KMS-11 (cell line): ENCODE measurements at regions not wholly inside any gene's neighbourhood (a gene's known extent, or its start where the extent isn't known, plus 50 kb on each side); places are given as distances from the start of the nearest gene placed in this dataset.
"Not testable (repeated sequence)": the region's sequence is repeated elsewhere in the genome, so short reads cannot be mapped to it uniquely, and the experiment has no call there.

Experiments used
- H2AFZ ChIP-seq: fragments of 200-600 bp; sonication (generic); 2 replicates; pipeline ENCODE4 v1.6.1; 2016; ENCODE audit warnings: antibody characterized with exemption, mixed run types, low read depth
- H3K27ac ChIP-seq: fragments of 200-600 bp; sonication (generic); 2 replicates; pipeline ENCODE4 v1.6.1; 2016; ENCODE audit warnings: mild to moderate bottlenecking, mixed run types
- H3K27me3 ChIP-seq: fragments of 200-600 bp; sonication (generic); 2 replicates; pipeline ENCODE4 v1.6.1; 2017; ENCODE audit warnings: mild to moderate bottlenecking, low read depth, mixed run types, moderate library complexity; ENCODE audit not compliant: insufficient read depth
- H3K36me3 ChIP-seq: fragments of 200-600 bp; sonication (generic); 2 replicates; pipeline ENCODE4 v1.6.1; 2017; ENCODE audit warnings: mild to moderate bottlenecking, mixed run types; ENCODE audit not compliant: insufficient read depth
- H3K4me1 ChIP-seq: fragments of 200-600 bp; sonication (generic); 2 replicates; pipeline ENCODE4 v1.6.1; 2016; ENCODE audit warnings: mild to moderate bottlenecking, low read depth, mixed run types; ENCODE audit not compliant: poor library complexity, severe bottlenecking
- H3K4me2 ChIP-seq: fragments of 200-600 bp; sonication (generic); 2 replicates; pipeline ENCODE4 v1.7.0; 2016; ENCODE audit warnings: mild to moderate bottlenecking, mixed run types
- H3K4me3 ChIP-seq: fragments of 200-600 bp; sonication (generic); IDR thresholded peaks from 2 replicates; pipeline ENCODE4 v1.6.1; 2017; ENCODE audit warnings: low read depth, low read length, mixed read lengths; ENCODE audit not compliant: insufficient read depth
- H3K79me2 ChIP-seq: fragments of 200-600 bp; sonication (generic); 2 replicates; pipeline ENCODE4 v1.6.1; 2016; ENCODE audit warnings: low read depth, mixed run types; ENCODE audit not compliant: insufficient read depth
- H3K9ac ChIP-seq: fragments of 200-600 bp; sonication (generic); 2 replicates; pipeline ENCODE4 v1.6.1; 2016; ENCODE audit warnings: mild to moderate bottlenecking, mixed run types
- H4K20me1 ChIP-seq: fragments of 200-600 bp; sonication (generic); 2 replicates; pipeline ENCODE4 v1.6.1; 2016; ENCODE audit warnings: mild to moderate bottlenecking, mixed run types; ENCODE audit not compliant: insufficient read depth
- TF ChIP-seq, protein P1 (sequence below): fragments of 200-600 bp; sonication (generic); conservative IDR thresholded peaks from 2 replicates; pipeline ENCODE4 v1.6.1; 2017; ENCODE audit warnings: low read depth, mild to moderate bottlenecking, antibody characterized with exemption, low read length, moderate library complexity, mixed read lengths

DNA sequence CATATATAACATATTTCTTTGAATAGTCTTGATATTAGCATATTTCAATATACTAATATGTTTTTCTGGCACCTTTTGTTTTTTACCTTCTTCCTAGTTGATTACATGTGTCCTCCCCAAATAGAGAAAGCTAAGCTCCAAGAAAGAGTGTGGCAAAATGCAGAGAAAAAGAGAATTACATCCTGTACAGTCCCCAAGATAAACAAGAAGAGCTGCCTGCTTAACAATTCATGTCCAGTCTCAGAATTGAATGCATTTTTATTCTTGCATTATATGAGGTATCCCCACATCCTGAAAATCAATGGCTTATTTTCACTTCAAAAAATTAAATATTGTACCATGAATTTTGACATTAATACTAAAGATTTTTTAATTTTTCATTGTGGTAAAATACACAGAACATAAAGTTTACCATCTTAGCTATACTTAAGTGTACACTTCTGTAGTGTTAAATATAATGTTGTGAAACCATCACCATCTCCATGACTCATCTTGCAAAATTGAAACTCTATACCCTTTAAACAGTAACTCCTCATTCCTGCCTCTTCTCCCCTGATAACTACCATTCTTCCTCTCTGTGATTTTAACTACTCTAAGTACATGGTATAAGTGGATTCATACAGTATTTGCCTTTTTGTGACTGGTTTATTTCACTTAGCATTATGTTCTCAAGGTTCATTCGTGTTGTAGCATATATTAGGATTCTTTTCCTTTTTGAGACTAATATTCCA is 490.3 kb downstream of the COL12A1 start:
- no peaks in the 10 kb centered on the region for H3K27me3 ChIP-seq
- H3K4me3 ChIP-seq = no peak overlapping the region
- H3K36me3 ChIP-seq = no peaks in the 10 kb centered on the region
- H3K27ac ChIP-seq = no peak overlapping the region
- H2AFZ ChIP-seq = no peak overlapping the region
- no peak overlapping the region for H3K9ac ChIP-seq
- H3K79me2 ChIP-seq = no peaks in the 10 kb centered on the region
- H4K20me1 ChIP-seq = no peaks in the 10 kb centered on the region
- no peaks in the 10 kb centered on the region for H3K4me1 ChIP-seq
- TF ChIP-seq, protein P1, sequence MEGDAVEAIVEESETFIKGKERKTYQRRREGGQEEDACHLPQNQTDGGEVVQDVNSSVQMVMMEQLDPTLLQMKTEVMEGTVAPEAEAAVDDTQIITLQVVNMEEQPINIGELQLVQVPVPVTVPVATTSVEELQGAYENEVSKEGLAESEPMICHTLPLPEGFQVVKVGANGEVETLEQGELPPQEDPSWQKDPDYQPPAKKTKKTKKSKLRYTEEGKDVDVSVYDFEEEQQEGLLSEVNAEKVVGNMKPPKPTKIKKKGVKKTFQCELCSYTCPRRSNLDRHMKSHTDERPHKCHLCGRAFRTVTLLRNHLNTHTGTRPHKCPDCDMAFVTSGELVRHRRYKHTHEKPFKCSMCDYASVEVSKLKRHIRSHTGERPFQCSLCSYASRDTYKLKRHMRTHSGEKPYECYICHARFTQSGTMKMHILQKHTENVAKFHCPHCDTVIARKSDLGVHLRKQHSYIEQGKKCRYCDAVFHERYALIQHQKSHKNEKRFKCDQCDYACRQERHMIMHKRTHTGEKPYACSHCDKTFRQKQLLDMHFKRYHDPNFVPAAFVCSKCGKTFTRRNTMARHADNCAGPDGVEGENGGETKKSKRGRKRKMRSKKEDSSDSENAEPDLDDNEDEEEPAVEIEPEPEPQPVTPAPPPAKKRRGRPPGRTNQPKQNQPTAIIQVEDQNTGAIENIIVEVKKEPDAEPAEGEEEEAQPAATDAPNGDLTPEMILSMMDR = no peak
- no peak overlapping the region for H3K4me2 ChIP-seq

DNA sequence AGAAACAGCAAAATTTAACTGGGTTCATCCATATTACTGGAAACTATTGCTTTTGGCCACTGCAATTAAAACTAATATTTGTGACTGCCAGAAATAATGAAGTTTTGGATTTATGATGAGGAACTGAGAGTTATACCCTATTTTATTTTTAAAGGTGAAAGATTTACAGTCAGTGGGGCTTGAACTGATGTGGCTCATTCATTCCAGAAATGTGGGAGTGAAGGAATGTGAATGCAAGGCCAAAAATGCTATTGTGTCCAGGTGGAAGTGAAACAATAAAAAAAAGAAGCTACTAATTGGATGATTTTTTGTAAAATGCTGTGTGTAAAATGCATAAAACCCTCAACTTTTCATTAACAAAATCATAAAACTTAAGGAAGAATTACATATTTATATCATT is 491.9 kb downstream of the COL12A1 start:
- H3K9ac ChIP-seq = no peak overlapping the region
- H3K79me2 ChIP-seq = no peaks in the 10 kb centered on the region
- H3K4me1 ChIP-seq = no peaks in the 10 kb centered on the region
- H4K20me1 ChIP-seq = no peaks in the 10 kb centered on the region
- no peak overlapping the region for H3K27ac ChIP-seq
- H3K36me3 ChIP-seq = no peaks in the 10 kb centered on the region
- no peaks in the 10 kb centered on the region for H3K27me3 ChIP-seq
- TF ChIP-seq, protein P1 = no peak
- H2AFZ ChIP-seq = no peak overlapping the region
- H3K4me3 ChIP-seq = no peak overlapping the region
- H3K4me2 ChIP-seq = no peak overlapping the region

DNA sequence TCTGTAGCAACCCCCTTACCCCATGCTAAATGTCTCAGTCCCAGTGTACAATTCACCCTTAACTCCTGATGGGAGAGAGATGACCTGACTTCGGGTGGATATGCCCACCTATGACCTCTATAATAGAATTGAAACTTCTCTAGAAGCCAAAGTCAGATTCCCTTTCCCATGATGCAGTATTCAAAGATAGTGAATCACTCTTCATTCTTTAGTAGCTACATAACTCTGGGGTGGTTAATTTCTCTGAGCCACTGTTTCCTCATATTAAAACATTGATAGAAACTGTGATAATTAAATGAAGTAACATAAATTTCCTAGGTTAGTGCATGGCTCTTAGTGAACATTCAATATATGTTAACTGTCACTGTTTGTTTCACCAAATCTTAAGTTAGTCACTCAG is 500.4 kb downstream of the COL12A1 start:
- Histone ChIP-seq H3K9ac (no peak overlapping the region), H3K27me3 (no peaks in the 10 kb centered on the region), H4K20me1 (no peaks in the 10 kb centered on the region), H3K36me3 (no peaks in the 10 kb centered on the region), H3K27ac (no peak overlapping the region), H3K4me1 (no peaks in the 10 kb centered on the region), H3K4me3 (no peak overlapping the region), H3K79me2 (no peaks in the 10 kb centered on the region), H3K4me2 (no peak overlapping the region), H2AFZ (no peak overlapping the region)
- TF ChIP-seq, protein P1 = no peak

DNA sequence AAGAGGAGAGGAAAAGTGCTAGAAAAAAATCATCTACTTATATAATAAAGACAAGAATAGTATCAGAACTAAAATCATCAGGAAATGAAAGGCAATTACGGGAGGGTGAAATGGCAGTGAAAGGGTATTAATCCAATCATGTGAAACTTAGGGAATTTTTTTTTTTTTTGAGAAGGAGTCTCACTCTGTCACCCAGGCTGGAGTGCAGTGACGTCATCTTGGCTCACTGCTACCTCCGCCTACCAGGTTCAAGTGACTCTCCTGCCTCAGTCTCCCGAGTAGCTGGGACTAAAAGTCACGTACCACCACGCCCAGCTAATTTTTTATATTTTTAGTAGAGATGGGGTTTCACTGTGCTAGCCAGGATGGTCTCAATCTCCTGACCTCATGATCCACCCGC is 501.3 kb downstream of the COL12A1 start:
- not testable (repeated sequence) for H3K9ac ChIP-seq, H3K27ac ChIP-seq, H2AFZ ChIP-seq, H3K4me3 ChIP-seq, H4K20me1 ChIP-seq, H3K4me2 ChIP-seq, H3K4me1 ChIP-seq, H3K79me2 ChIP-seq, H3K27me3 ChIP-seq, H3K36me3 ChIP-seq

DNA sequence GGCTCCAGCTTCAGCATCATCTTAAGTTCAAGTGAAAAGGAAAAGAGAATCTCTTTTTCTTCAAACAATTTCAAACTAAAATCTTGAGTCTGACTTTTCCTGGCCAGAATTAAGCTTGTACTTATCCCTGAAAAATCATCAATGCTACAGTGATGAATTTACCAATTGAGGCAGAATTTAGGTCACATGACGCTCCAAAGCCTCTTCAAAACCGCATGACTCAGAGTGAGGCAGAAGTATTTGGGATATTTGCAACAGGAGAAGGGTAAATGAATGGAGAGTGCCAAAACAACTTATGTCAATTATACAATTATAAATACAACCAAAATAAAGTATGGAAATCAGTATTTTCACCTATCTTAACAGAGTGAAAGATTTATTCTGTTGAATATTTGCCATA is 515.5 kb downstream of the COL12A1 start:
- H3K27ac ChIP-seq = no peak overlapping the region
- H3K4me1 ChIP-seq = no peaks in the 10 kb centered on the region
- H3K9ac ChIP-seq = no peak overlapping the region
- no peaks in the 10 kb centered on the region for H3K27me3 ChIP-seq
- no peak overlapping the region for H3K4me2 ChIP-seq
- H4K20me1 ChIP-seq = no peaks in the 10 kb centered on the region
- H2AFZ ChIP-seq = no peak overlapping the region
- H3K4me3 ChIP-seq = no peak overlapping the region
- no peaks in the 10 kb centered on the region for H3K79me2 ChIP-seq
- no peaks in the 10 kb centered on the region for H3K36me3 ChIP-seq
- TF ChIP-seq, protein P1 = no peak
